ENCODE measurements at regions not wholly inside any gene's neighbourhood (a gene's known extent, or its start where the extent isn't known, plus 50 kb on each side); places are given as distances from the start of the nearest gene placed in this dataset.
A peak's percentile ranks its signal among the peaks of the same experiment; 100 is the strongest.

DNA sequence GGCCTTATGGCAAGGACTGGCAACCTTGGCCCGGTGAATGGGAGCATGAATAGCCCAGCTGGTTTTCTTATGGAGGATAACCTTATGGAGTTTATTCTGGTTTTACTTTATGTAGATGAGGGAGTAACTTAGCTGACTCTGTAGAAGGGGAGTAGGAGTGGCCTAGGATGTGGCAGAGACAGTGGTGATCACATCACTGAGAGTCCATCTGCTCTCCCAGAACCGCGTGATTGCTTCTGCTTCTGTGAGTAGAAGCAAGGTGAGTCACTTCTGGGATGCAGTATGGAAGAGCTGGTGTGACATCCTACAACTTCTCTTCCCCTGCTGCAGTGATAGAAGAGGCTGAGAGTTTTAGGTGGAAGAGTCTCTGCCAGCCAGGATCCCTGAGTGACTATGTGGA, 129.2 kb downstream of the RPS24 start:
- Histone ChIP-seq H3K36me3 (no peaks in the 10 kb centered on the region), H3K27ac (no peak overlapping the region), H3K4me1 (ENCODE audit: low read depth) (no peaks in the 10 kb centered on the region), H3K27me3 (no peaks in the 10 kb centered on the region), H3K9me3 (ENCODE audit: low read depth) (no peaks in the 10 kb centered on the region), H3K4me3 (no peak overlapping the region)
- no peak for DNase-seq (ENCODE audit: low read depth in 1 of 2, low spot score in 1 of 2)
- TF ChIP-seq, protein P1, sequence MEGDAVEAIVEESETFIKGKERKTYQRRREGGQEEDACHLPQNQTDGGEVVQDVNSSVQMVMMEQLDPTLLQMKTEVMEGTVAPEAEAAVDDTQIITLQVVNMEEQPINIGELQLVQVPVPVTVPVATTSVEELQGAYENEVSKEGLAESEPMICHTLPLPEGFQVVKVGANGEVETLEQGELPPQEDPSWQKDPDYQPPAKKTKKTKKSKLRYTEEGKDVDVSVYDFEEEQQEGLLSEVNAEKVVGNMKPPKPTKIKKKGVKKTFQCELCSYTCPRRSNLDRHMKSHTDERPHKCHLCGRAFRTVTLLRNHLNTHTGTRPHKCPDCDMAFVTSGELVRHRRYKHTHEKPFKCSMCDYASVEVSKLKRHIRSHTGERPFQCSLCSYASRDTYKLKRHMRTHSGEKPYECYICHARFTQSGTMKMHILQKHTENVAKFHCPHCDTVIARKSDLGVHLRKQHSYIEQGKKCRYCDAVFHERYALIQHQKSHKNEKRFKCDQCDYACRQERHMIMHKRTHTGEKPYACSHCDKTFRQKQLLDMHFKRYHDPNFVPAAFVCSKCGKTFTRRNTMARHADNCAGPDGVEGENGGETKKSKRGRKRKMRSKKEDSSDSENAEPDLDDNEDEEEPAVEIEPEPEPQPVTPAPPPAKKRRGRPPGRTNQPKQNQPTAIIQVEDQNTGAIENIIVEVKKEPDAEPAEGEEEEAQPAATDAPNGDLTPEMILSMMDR (IDR thresholded peaks at IDR 0.05; ENCODE audit: low read depth, low read length): no peak

DNA sequence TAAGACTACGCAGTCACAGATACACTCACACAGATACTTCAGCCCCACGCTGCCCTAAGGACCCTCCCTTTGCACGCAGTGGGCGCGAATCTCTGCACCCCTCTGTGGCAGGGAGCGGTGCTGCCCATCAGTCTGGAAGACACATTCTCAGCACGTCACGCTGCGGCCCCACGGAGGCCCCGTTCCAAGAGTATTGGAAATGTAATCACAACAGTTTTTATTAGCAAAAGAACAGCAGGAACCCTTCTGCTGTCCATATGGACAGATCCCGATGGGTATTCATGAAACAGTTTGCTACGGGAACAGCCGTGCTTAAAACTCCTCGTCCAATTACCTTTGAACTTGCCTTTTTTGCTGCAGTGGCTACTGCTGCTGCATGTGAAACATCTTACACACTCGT, 131.0 kb downstream of the RPS24 start:
- Histone ChIP-seq H3K4me3 (no peak overlapping the region), H3K36me3 (no peaks in the 10 kb centered on the region), H3K4me1 (ENCODE audit: low read depth) (no peaks in the 10 kb centered on the region), H3K9me3 (ENCODE audit: low read depth) (no peaks in the 10 kb centered on the region), H3K27me3 (peaks cover 5% of the 10 kb centered on the region), H3K27ac (no peak overlapping the region)
- TF ChIP-seq, protein P1 (IDR thresholded peaks at IDR 0.05; ENCODE audit: low read depth, low read length): no peak
- no peak for DNase-seq (ENCODE audit: low read depth in 1 of 2, low spot score in 1 of 2)

DNA sequence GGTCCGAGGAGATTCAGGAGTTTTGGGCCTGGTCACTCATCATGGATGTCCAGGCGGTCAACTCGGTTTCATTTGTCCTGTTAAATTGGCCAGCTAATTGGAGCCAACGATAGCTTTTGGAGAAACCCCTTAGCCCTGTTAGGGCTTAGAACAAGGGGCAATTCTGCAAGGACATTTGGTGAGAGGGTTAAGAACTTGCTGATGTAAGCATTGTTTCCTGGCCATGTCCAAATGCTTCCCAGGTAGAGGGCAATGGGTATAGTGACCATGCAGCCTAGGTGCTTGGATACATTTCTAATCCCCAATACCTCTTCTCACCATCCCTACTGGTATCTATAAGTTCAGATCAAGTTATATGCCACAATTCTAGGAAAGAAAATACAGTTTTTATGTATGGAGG, 131.5 kb downstream of the RPS24 start:
- H3K4me1 ChIP-seq (ENCODE audit: low read depth): no peaks in the 10 kb centered on the region
- no peak for DNase-seq (ENCODE audit: low read depth in 1 of 2, low spot score in 1 of 2)
- no peaks in the 10 kb centered on the region for H3K36me3 ChIP-seq
- H3K27ac ChIP-seq: no peak overlapping the region
- no peak overlapping the region for H3K4me3 ChIP-seq
- peaks cover 5% of the 10 kb centered on the region for H3K27me3 ChIP-seq
- no peaks in the 10 kb centered on the region for H3K9me3 ChIP-seq (ENCODE audit: low read depth)
- TF ChIP-seq, protein P1 (IDR thresholded peaks at IDR 0.05; ENCODE audit: low read depth, low read length): no peak

DNA sequence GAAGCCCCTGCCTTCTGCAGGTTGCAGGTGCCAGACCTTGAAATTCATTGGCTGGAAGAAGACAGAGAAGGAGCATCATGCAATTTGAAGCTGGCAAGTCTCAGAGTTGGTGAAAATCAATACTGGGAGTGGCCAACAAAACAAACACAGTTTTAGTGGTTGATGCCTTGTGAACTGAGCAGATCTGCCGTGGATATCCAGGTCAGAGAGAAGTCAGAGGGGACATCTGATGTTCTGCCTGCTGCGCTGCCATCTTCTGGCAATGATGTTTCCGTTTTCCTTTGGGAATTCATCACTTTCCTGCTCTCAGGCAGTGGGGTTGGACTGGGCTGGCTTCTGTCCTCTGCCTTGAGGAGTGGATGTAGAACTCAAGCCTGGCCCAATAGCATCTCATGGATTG, 132.0 kb downstream of the RPS24 start:
- Histone ChIP-seq H3K4me3 (no peak overlapping the region), H3K36me3 (no peaks in the 10 kb centered on the region), H3K4me1 (ENCODE audit: low read depth) (no peaks in the 10 kb centered on the region), H3K27me3 (peaks cover 5% of the 10 kb centered on the region), H3K9me3 (ENCODE audit: low read depth) (no peaks in the 10 kb centered on the region), H3K27ac (no peak overlapping the region)
- TF ChIP-seq, protein P1 (IDR thresholded peaks at IDR 0.05; ENCODE audit: low read depth, low read length): no peak
- DNase-seq (ENCODE audit: low read depth in 1 of 2, low spot score in 1 of 2): peak in 1 of 2 donors; percentile 56

DNA sequence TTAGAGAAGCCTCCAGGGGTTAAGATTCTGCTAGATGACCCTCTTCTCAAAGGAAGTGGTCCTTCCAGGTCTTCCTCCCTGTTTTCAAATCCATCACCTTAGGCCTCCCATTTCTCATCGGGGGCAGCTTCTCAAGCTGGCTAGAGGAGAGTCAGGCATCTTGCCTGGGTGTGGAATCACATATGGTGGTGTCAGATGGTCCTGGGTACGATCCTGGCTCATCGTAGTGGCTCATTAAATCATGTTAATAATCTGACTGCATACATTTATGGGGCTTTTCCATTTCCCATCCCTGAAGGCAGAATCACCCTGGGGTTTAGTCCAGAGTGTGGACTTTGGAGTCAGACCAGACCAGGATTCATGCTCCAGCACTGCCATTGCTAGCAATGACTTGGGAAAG, 132.6 kb downstream of the RPS24 start:
- no peak overlapping the region for H3K4me3 ChIP-seq
- TF ChIP-seq, protein P1 (IDR thresholded peaks at IDR 0.05; ENCODE audit: low read depth, low read length): no peak

DNA sequence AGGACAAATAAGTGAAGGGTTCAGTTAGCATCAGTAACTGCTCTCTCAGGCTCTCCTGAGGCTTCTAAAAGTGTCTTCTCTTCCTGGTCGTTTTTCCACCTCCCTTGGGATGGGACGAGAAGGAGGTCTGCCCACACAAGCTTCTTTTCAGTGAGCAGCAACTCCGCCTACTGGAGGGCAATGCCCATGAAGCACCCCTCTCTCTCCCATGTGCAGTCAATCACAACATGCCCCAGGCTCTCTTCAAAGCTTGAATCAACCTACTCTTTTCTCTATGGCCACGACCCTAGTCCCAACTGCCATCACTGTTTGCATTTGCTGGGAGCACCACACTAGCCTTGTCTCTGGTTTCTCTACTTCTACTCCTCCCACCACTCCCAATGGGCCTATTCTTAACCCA, 135.6 kb downstream of the RPS24 start:
- TF ChIP-seq, protein P1 (IDR thresholded peaks at IDR 0.05; ENCODE audit: low read depth, low read length): no peak
- no peaks in the 10 kb centered on the region for H3K36me3 ChIP-seq
- H3K4me1 ChIP-seq (ENCODE audit: low read depth): peaks cover 12% of the 10 kb centered on the region
- no peak overlapping the region for H3K27ac ChIP-seq
- H3K4me3 ChIP-seq: no peak overlapping the region
- peaks cover 5% of the 10 kb centered on the region for H3K27me3 ChIP-seq
- H3K9me3 ChIP-seq (ENCODE audit: low read depth): no peaks in the 10 kb centered on the region
- DNase-seq (ENCODE audit: low read depth in 1 of 2, low spot score in 1 of 2): no peak

More for the DNA sequence above, 132.6 kb downstream of the RPS24 start:
- H3K27me3 ChIP-seq: peaks cover 5% of the 10 kb centered on the region
- H3K9me3 ChIP-seq (ENCODE audit: low read depth): no peaks in the 10 kb centered on the region
- no peak overlapping the region for H3K27ac ChIP-seq
- H3K36me3 ChIP-seq: no peaks in the 10 kb centered on the region
- DNase-seq (ENCODE audit: low read depth in 1 of 2, low spot score in 1 of 2): no peak
- H3K4me1 ChIP-seq (ENCODE audit: low read depth): no peaks in the 10 kb centered on the region

All from cardiac muscle cell (in vitro differentiated cells and primary cell).